ENCODE measurements at regions not wholly inside any gene's neighbourhood (a gene's known extent, or its start where the extent isn't known, plus 50 kb on each side); places are given as distances from the start of the nearest gene placed in this dataset.
A peak's percentile ranks its signal among the peaks of the same experiment; 100 is the strongest.

GRCh38 chr10:121062115-121062514 lies 211.0 kb downstream of the WDR11 start:
- ATAC-seq: no peak
- intact Hi-C loops (cut with DNase I): no loop called here
- FAIRE-seq: no peak
- Histone ChIP-seq H3K27me3 (no peaks in the 10 kb centered on the region), H3K4me3 (no peak overlapping the region), H3K36me3 (no peaks in the 10 kb centered on the region), H3K9me3 (no peaks in the 10 kb centered on the region), H3K4me1 (no peaks in the 10 kb centered on the region), H3K27ac (no peak overlapping the region)
- no peak for TF ChIP-seq CTCF (IDR thresholded peaks at IDR 0.05)
- no peak for DNase-seq
- WGBS, 2 donors: 61 to 66% methylated on average over 3 of the region's 3 CpGs

GRCh38 chr10:121063744-121064143 lies 212.6 kb downstream of the WDR11 start:
- Histone ChIP-seq H3K9me3 (no peaks in the 10 kb centered on the region), H3K27me3 (no peaks in the 10 kb centered on the region), H3K4me1 (no peaks in the 10 kb centered on the region), H3K27ac (no peak overlapping the region), H3K36me3 (no peaks in the 10 kb centered on the region), H3K4me3 (no peak overlapping the region)
- intact Hi-C loops (cut with DNase I): no loop called here
- ATAC-seq (peak in 1 of 4 donors; percentile 36), DNase-seq (no peak), FAIRE-seq (no peak)
- no peak for TF ChIP-seq CTCF (IDR thresholded peaks at IDR 0.05)
- WGBS, 2 donors: 24 to 28% methylated on average over 8 of the region's 8 CpGs

DNA sequence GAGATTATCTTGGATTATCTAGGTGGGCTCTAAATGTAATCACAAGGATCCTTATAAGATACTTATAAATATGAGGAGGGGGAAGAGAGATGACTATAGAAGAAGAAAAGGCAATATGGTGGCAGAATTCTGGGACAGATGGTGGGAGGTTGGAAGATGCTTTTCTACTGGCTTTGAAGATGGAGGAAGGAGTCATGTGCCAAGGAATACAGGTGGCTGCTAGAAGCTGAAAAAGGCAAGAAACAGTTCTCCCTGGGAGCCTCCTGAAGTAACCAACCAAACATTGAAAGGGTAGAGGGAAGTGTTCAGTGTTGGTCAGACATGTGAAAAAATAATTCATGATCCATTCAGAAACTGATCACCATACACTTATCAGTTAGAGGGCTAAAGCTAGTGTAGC lies 213.3 kb downstream of the WDR11 start:
- DNase-seq: no peak
- no peaks in the 10 kb centered on the region for H3K27me3 ChIP-seq
- ATAC-seq: no peak
- TF ChIP-seq CTCF (IDR thresholded peaks at IDR 0.05): no peak
- H3K36me3 ChIP-seq: no peaks in the 10 kb centered on the region
- FAIRE-seq: no peak
- intact Hi-C loops (cut with DNase I): no loop called here
- H3K4me1 ChIP-seq: no peaks in the 10 kb centered on the region
- H3K9me3 ChIP-seq: no peaks in the 10 kb centered on the region
- H3K4me3 ChIP-seq: no peak overlapping the region
- H3K27ac ChIP-seq: no peak overlapping the region

GRCh38 chr10:121065330-121065729 lies 214.2 kb downstream of the WDR11 start:
- intact Hi-C loops (cut with DNase I): no loop called here
- FAIRE-seq: no peak
- no peak overlapping the region for H3K27ac ChIP-seq
- no peak for ATAC-seq
- H3K4me1 ChIP-seq: no peaks in the 10 kb centered on the region
- no peaks in the 10 kb centered on the region for H3K36me3 ChIP-seq
- H3K27me3 ChIP-seq: no peaks in the 10 kb centered on the region
- DNase-seq: no peak
- no peak overlapping the region for H3K4me3 ChIP-seq
- TF ChIP-seq CTCF (IDR thresholded peaks at IDR 0.05): no peak
- no peaks in the 10 kb centered on the region for H3K9me3 ChIP-seq

DNA sequence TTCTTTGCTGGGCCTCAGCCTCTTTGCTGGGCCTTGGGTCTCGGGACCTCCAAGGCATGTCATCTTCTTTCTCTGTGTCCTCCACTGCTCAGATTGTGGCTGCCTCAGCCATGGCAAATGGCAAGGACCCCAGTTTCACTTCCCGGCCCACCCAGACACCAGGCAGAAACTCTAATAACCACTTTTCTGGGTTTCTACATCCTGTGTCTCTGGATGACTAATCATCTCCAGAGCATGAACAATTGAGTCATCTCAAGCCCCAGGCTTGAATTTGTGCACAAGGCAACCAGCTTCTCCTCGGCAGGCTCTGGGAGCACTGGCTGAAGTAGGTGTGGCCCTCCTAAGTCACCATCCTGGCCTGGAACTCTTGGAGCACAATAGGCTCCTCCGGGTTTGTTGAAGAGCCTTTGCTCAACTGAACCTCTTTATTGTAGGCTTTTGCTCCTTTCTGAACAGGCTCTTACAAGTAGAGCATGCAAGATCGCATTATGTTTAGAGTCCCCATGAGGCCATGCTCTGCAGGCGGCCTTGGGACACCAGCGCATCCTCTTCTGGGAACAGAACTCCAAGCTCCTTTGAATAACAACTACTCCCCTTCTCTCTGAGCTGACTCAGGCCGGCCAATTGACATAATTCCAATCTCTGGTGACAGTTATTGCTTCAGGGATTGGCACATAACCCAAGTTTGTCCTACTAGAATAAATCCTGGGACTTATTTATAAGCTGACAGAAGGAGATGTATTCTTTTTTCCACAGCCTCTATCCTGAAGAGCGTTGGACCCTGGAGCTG lies 218.1 kb downstream of the WDR11 start:
- Histone ChIP-seq H3K9me3 (no peaks in the 10 kb centered on the region), H3K27ac (no peak overlapping the region), H3K27me3 (no peaks in the 10 kb centered on the region), H3K4me1 (no peaks in the 10 kb centered on the region), H3K4me3 (no peak overlapping the region), H3K36me3 (no peaks in the 10 kb centered on the region)
- no peak for FAIRE-seq
- TF ChIP-seq CTCF (IDR thresholded peaks at IDR 0.05): no peak
- intact Hi-C loops (cut with DNase I): no loop called here
- no peak for DNase-seq
- WGBS, 2 donors: 80 to 93% methylated on average over 9 of the region's 9 CpGs
- peak in 2 of 4 donors; percentile 29 to 37 for ATAC-seq
